Keratinocyte (primary cell): ENCODE measurements at regions not wholly inside any gene's neighbourhood (a gene's known extent, or its start where the extent isn't known, plus 50 kb on each side); places are given as distances from the start of the nearest gene placed in this dataset.

Experiments used
- DNase-seq: peaks from one replicate; pipeline ENCODE4 v3.0.0-alpha.2; 2011; ENCODE audit warnings: low read depth, missing footprints, low spot score
- FAIRE-seq: peaks from 2 replicates; lab custom pipeline; 2011; peaks lifted over from hg19 to GRCh38; lab: Jason Lieb, UNC
- H2AFZ ChIP-seq: 2 replicates; pipeline ENCODE4 v1.6.0; 2012; ENCODE audit warnings: low read length, control low read depth, inconsistent platforms; ENCODE audit not compliant: control insufficient read depth
- H3K27ac ChIP-seq: 2 replicates; pipeline ENCODE4 v1.5.1; 2011; ENCODE audit warnings: low read length; ENCODE audit not compliant: control insufficient read depth, insufficient read depth
- H3K27me3 ChIP-seq: 3 replicates; pipeline ENCODE4 v1.6.0; 2011; ENCODE audit warnings: low read length; ENCODE audit not compliant: control insufficient read depth, insufficient read depth; ENCODE audit errors: extremely low read depth
- H3K36me3 ChIP-seq, 2 experiments: 2 replicates in 1 of 2; 3 replicates in 1 of 2; pipeline ENCODE4 v1.5.1; 2011; ENCODE audit warnings: low read length in 2 of 2, mild to moderate bottlenecking in 1 of 2; ENCODE audit not compliant: control insufficient read depth in 2 of 2, insufficient read depth in 2 of 2; ENCODE audit errors: extremely low read depth in 1 of 2
- H3K4me1 ChIP-seq: 3 replicates; pipeline ENCODE4 v1.5.1; 2011; ENCODE audit warnings: low read length; ENCODE audit not compliant: control insufficient read depth, insufficient read depth; ENCODE audit errors: extremely low read depth
- H3K4me2 ChIP-seq: 3 replicates; pipeline ENCODE4 v1.6.0; 2011; ENCODE audit warnings: low read depth, low read length; ENCODE audit not compliant: control insufficient read depth, insufficient read depth; ENCODE audit errors: extremely low read depth
- H3K4me3 ChIP-seq, 3 experiments: fragments of 200-600 bp in 1 of 3; sonication (generic) in 1 of 3; 2 replicates in 2 of 3; 3 replicates in 1 of 3; pipeline ENCODE4 v1.5.1; 2011 to 2016; ENCODE audit warnings: low read length in 3 of 3, mild to moderate bottlenecking in 3 of 3, control low read depth in 2 of 3, inconsistent platforms in 1 of 3, low read depth in 1 of 3, mixed read lengths in 1 of 3, mixed run types in 1 of 3, moderate library complexity in 1 of 3; ENCODE audit not compliant: control insufficient read depth in 2 of 3, insufficient read depth in 2 of 3; ENCODE audit errors: extremely low read depth in 1 of 3
- H3K79me2 ChIP-seq: 2 replicates; pipeline ENCODE4 v1.6.0; 2012; ENCODE audit warnings: low read length; ENCODE audit not compliant: control insufficient read depth, insufficient read depth
- H3K9ac ChIP-seq: 3 replicates; pipeline ENCODE4 v1.6.0; 2011; ENCODE audit warnings: low read length; ENCODE audit not compliant: control insufficient read depth, insufficient read depth; ENCODE audit errors: extremely low read depth
- H3K9me1 ChIP-seq: 3 replicates; pipeline ENCODE4 v1.6.0; 2011; ENCODE audit warnings: low read length; ENCODE audit not compliant: control insufficient read depth, insufficient read depth; ENCODE audit errors: extremely low read depth
- H3K9me3 ChIP-seq: 2 replicates; pipeline ENCODE4 v1.5.1; 2012; ENCODE audit warnings: low read depth, low read length; ENCODE audit not compliant: control insufficient read depth
- H4K20me1 ChIP-seq: 3 replicates; pipeline ENCODE4 v1.6.0; 2011; ENCODE audit warnings: low read length; ENCODE audit not compliant: control insufficient read depth, insufficient read depth; ENCODE audit errors: extremely low read depth
- CTCF ChIP-seq, 3 experiments: IDR thresholded peaks in 1 of 3; conservative IDR thresholded peaks in 1 of 3; optimal IDR thresholded peaks in 1 of 3; 2 replicates in 2 of 3; 3 replicates in 1 of 3; pipeline versions ENCODE3 to v1.5.1; 2011; ENCODE audit warnings: low read length in 3 of 3, mild to moderate bottlenecking in 3 of 3, moderate library complexity in 2 of 3, control low read depth in 1 of 3, inconsistent platforms in 1 of 3; ENCODE audit not compliant: insufficient read depth in 2 of 3; ENCODE audit errors: extremely low read depth in 1 of 3
- EZH2 ChIP-seq: IDR thresholded peaks from one replicate; pipeline ENCODE4 v1.6.1; 2012; ENCODE audit warnings: inconsistent platforms, mild to moderate bottlenecking, low read length, moderate library complexity
- dilution Hi-C: fragments of 300-500 bp; cut with MboI; formaldehyde crosslinking; loops from one replicate; pipeline ENCODE4 v1.7.0; 2020; ENCODE audit warnings: low sequenced_read_pairs; ENCODE audit not compliant: extremely low pct_ligation_motif_present

DNA sequence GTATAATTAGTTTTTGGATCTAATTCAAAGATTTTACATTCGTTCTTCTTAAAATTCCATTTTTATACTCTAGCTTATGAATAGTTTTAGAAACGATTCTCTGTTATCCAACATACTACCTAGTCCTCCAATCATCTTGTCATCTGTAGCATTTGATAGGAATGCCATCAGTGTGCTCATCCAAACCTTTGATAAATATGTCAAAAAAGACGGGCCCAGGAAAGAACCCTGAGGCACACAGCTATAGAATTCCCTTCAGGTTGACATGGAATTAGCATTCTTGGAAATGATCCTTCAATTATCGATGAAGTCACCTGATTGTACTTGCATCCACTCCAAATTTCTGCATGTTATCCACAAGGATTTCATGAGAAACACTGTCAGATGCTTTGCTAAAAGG lies 64.8 kb upstream of the EFNA5 start:
- no peaks in the 10 kb centered on the region for H3K79me2 ChIP-seq

DNA sequence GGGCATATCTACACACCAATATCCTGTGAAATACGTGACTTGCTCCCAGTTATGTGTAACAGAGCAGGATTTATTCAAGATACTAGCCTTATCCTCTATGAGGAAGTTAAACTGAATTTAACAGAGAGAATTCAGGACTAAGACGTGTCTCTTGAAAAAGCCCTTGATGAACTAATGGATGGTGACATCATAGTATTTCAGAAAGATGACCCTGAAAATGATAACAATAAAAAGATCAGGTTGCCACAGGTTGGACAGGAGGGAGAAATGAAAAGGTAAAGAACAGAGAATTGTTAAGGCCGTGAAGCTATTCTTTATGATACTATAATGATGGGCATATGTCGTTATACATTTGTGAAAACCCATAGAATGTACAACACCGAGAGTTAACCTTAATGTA lies 56.2 kb upstream of the EFNA5 start:
- no peaks in the 10 kb centered on the region for H4K20me1 ChIP-seq
- no peak overlapping the region for H3K4me3 ChIP-seq
- H3K27ac ChIP-seq, result no peak overlapping the region
- no peaks in the 10 kb centered on the region for H3K36me3 ChIP-seq
- H3K9ac ChIP-seq, result no peak overlapping the region
- DNase-seq, result no peak
- no peak overlapping the region for H3K4me2 ChIP-seq
- H2AFZ ChIP-seq, result no peak overlapping the region
- no peaks in the 10 kb centered on the region for H3K27me3 ChIP-seq
- no peaks in the 10 kb centered on the region for H3K9me1 ChIP-seq
- dilution Hi-C loops, result no loop called here
- H3K9me3 ChIP-seq, result no peaks in the 10 kb centered on the region
- no peaks in the 10 kb centered on the region for H3K4me1 ChIP-seq
- TF ChIP-seq CTCF (optimal IDR thresholded peaks at IDR 0.05 in 1 of 3, IDR thresholded peaks at IDR 0.05 in 1 of 3, conservative IDR thresholded peaks at IDR 0.05 in 1 of 3; ENCODE audit: extremely low read depth in 1 of 3, insufficient read depth in 2 of 3, low read length in 3 of 3), result no peak
- TF ChIP-seq EZH2, result no peak
- H3K79me2 ChIP-seq, result no peaks in the 10 kb centered on the region
- no peak for FAIRE-seq

More for the DNA sequence above, 64.8 kb upstream of the EFNA5 start:
- Histone ChIP-seq H2AFZ (no peak overlapping the region), H3K27ac (no peak overlapping the region), H3K4me1 (peaks cover 5% of the 10 kb centered on the region), H3K4me2 (no peak overlapping the region), H4K20me1 (no peaks in the 10 kb centered on the region), H3K4me3 (no peak overlapping the region), H3K9me1 (no peaks in the 10 kb centered on the region), H3K36me3 (no peaks in the 10 kb centered on the region), H3K27me3 (no peaks in the 10 kb centered on the region), H3K9me3 (no peaks in the 10 kb centered on the region), H3K9ac (no peak overlapping the region)
- TF ChIP-seq EZH2 (no peak), CTCF (optimal IDR thresholded peaks at IDR 0.05 in 1 of 3, IDR thresholded peaks at IDR 0.05 in 1 of 3, conservative IDR thresholded peaks at IDR 0.05 in 1 of 3; ENCODE audit: extremely low read depth in 1 of 3, insufficient read depth in 2 of 3, low read length in 3 of 3) (no peak)
- no peak for DNase-seq
- dilution Hi-C loops, result no loop called here
- no peak for FAIRE-seq
